GM21786 (cell line): ENCODE measurements at regions not wholly inside any gene's neighbourhood (a gene's known extent, or its start where the extent isn't known, plus 50 kb on each side); places are given as distances from the start of the nearest gene placed in this dataset.
"Not testable (repeated sequence)": the region's sequence is repeated elsewhere in the genome, so short reads cannot be mapped to it uniquely, and the experiment has no call there.

Experiments
- ATAC-seq: cut with Tn5 transposase; IDR thresholded peaks from one replicate; pipeline ENCODE4 v1.9.1; 2021; ENCODE audit not compliant: unreplicated experiment

- no peak for ATAC-seq
These were observed 1232.5 kb upstream of the SEL1L start for GRCh38 chr14:82766123-82766522.

- ATAC-seq: no peak
These were observed 1233.3 kb upstream of the SEL1L start for GRCh38 chr14:82766996-82767395.

- no peak for ATAC-seq
These were observed 1243.3 kb upstream of the SEL1L start for GRCh38 chr14:82776958-82777357.

GRCh38 chr14:82778008-82778590, 1244.4 kb upstream of the SEL1L start:
- no peak for ATAC-seq

- ATAC-seq: no peak
These were observed 1244.9 kb upstream of the SEL1L start for GRCh38 chr14:82778601-82779000.

GRCh38 chr14:82779301-82779700, 1245.6 kb upstream of the SEL1L start:
- ATAC-seq: no peak

- ATAC-seq: no peak
These were observed 1252.3 kb upstream of the SEL1L start for GRCh38 chr14:82785756-82786482.

- ATAC-seq: no peak
These were observed 1252.8 kb upstream of the SEL1L start for GRCh38 chr14:82786483-82786880.

GRCh38 chr14:82796086-82796485, 1262.4 kb upstream of the SEL1L start:
- no peak for ATAC-seq

- no peak for ATAC-seq
These were observed 1264.6 kb upstream of the SEL1L start for GRCh38 chr14:82798276-82798675.

GRCh38 chr14:82805892-82806825, 1272.5 kb upstream of the SEL1L start:
- no peak for ATAC-seq

- no peak for ATAC-seq
These were observed 1277.6 kb upstream of the SEL1L start for GRCh38 chr14:82811246-82811645.

GRCh38 chr14:82814339-82814738, 1280.7 kb upstream of the SEL1L start:
- ATAC-seq: not testable (repeated sequence)

GRCh38 chr14:82830596-82830995, 1296.9 kb upstream of the SEL1L start:
- no peak for ATAC-seq

GRCh38 chr14:82836256-82836950, 1302.8 kb upstream of the SEL1L start:
- ATAC-seq: no peak

GRCh38 chr14:82837611-82838140, 1304.0 kb upstream of the SEL1L start:
- ATAC-seq: no peak

- ATAC-seq: no peak
These were observed 1316.9 kb upstream of the SEL1L start for GRCh38 chr14:82850576-82850975.

- no peak for ATAC-seq
These were observed 1320.5 kb upstream of the SEL1L start for GRCh38 chr14:82854131-82854530.

GRCh38 chr14:82854901-82855300, 1321.2 kb upstream of the SEL1L start:
- ATAC-seq: no peak

GRCh38 chr14:82855912-82856391, 1322.3 kb upstream of the SEL1L start:
- ATAC-seq: no peak

- no peak for ATAC-seq
These were observed 1327.7 kb upstream of the SEL1L start for GRCh38 chr14:82861313-82861712.
